ENCODE measurements at regions not wholly inside any gene's neighbourhood (a gene's known extent, or its start where the extent isn't known, plus 50 kb on each side); places are given as distances from the start of the nearest gene placed in this dataset.
A peak's percentile ranks its signal among the peaks of the same experiment; 100 is the strongest.

GRCh38 chr9:7228726-7229125 is 471.0 kb downstream of the KDM4C start:
- DNase-seq, result peak in 1 of 2 experiments; percentile 21

- DNase-seq, result no peak
Observed at GRCh38 chr9:7227951-7228350, 470.2 kb downstream of the KDM4C start.

GRCh38 chr9:7226007-7226640 is 468.4 kb downstream of the KDM4C start:
- DNase-seq, result no peak
